AG04449 (cell line): ENCODE measurements at regions not wholly inside any gene's neighbourhood (a gene's known extent, or its start where the extent isn't known, plus 50 kb on each side); places are given as distances from the start of the nearest gene placed in this dataset.

ENCODE experiments used
- CTCF ChIA-PET: fragments of 350-600 bp; formaldehyde crosslinking; extraction: SDS; loops from one replicate; lab custom pipeline; 2021; ENCODE audit warnings: antibody characterized with exemption; lab: Yijun Ruan, JAX
- POLR2A ChIA-PET: fragments of 400-600, 350-600 bp; formaldehyde crosslinking; extraction: SDS; loops from one replicate; lab custom pipeline; 2020; ENCODE audit warnings: antibody characterized with exemption, inconsistent platforms; lab: Yijun Ruan, JAX
- DNase-seq: peaks from one replicate; pipeline ENCODE4 v3.0.0-alpha.2; 2010; ENCODE audit warnings: low read depth, low spot score
- H3K4me3 ChIP-seq: 2 replicates; pipeline ENCODE4 v1.5.1; 2011; ENCODE audit warnings: low read depth, mild to moderate bottlenecking, control low read depth, low read length
- CTCF ChIP-seq: IDR thresholded peaks from one replicate; pipeline ENCODE4 v1.5.1; 2011; ENCODE audit warnings: mild to moderate bottlenecking, moderate library complexity, low read length, control low read depth, inconsistent platforms; ENCODE audit not compliant: insufficient read depth; ENCODE audit errors: missing control alignments

GRCh38 chr12:113659015-113659414 is 187.3 kb upstream of the LHX5 start:
- ChIA-PET CTCF (no interaction called here), POLR2A (no interaction called here)
- no peak for DNase-seq
- H3K4me3 ChIP-seq: no peak overlapping the region
- no peak for TF ChIP-seq CTCF

GRCh38 chr12:113658006-113658655 is 186.5 kb upstream of the LHX5 start:
- no peak overlapping the region for H3K4me3 ChIP-seq
- TF ChIP-seq CTCF: no peak
- ChIA-PET CTCF (no interaction called here), POLR2A (no interaction called here)
- DNase-seq: no peak

- no peak overlapping the region for H3K4me3 ChIP-seq
- TF ChIP-seq CTCF: no peak
- DNase-seq: no peak
- POLR2A ChIA-PET: no interaction called here
- CTCF ChIA-PET: no interaction called here
These were observed 184.2 kb upstream of the LHX5 start for GRCh38 chr12:113655919-113656318.

GRCh38 chr12:113655479-113655878 is 183.8 kb upstream of the LHX5 start:
- TF ChIP-seq CTCF: no peak
- POLR2A ChIA-PET: no interaction called here
- DNase-seq: no peak
- H3K4me3 ChIP-seq: no peak overlapping the region
- CTCF ChIA-PET: no interaction called here

- no peak for TF ChIP-seq CTCF
- POLR2A ChIA-PET: no interaction called here
- H3K4me3 ChIP-seq: no peak overlapping the region
- no peak for DNase-seq
- CTCF ChIA-PET: no interaction called here
These were observed 180.0 kb upstream of the LHX5 start for GRCh38 chr12:113651662-113652061.

GRCh38 chr12:113650476-113650875 is 178.8 kb upstream of the LHX5 start:
- TF ChIP-seq CTCF: no peak
- POLR2A ChIA-PET: no interaction called here
- CTCF ChIA-PET: no interaction called here

More at GRCh38 chr12:113650476-113650875, 178.8 kb upstream of the LHX5 start:
- no peak for DNase-seq
- H3K4me3 ChIP-seq: no peak overlapping the region
